HL-60 (cell line): ENCODE measurements at regions not wholly inside any gene's neighbourhood (a gene's known extent, or its start where the extent isn't known, plus 50 kb on each side); places are given as distances from the start of the nearest gene placed in this dataset.

Experiments used
- DNase-seq, 2 experiments: peaks; one replicate each; pipeline ENCODE4 v3.0.0-alpha.2; 2010 to 2020; ENCODE audit warnings: low read depth in 1 of 2, low spot score in 1 of 2
- H3K27ac ChIP-seq: fragments of 250-450 bp; sonication (Bioruptor Pico); replicated peaks from 2 replicates; pipeline ENCODE4 v1.5.1; 2020; ENCODE audit warnings: mild to moderate bottlenecking, moderate library complexity
- H3K27me3 ChIP-seq: fragments of 250-450 bp; sonication (Bioruptor Pico); 2 replicates; pipeline ENCODE4 v1.5.1; 2021; ENCODE audit warnings: mild to moderate bottlenecking, moderate library complexity; ENCODE audit not compliant: insufficient read depth, poor library complexity, severe bottlenecking
- H3K4me3 ChIP-seq: replicated peaks from 2 replicates; pipeline ENCODE4 v1.5.1; 2011; ENCODE audit warnings: mild to moderate bottlenecking, control low read depth, low read length; ENCODE audit not compliant: insufficient read depth
- CTCF ChIP-seq: IDR thresholded peaks from one replicate; pipeline ENCODE4 v1.5.1; 2011; ENCODE audit warnings: low read length, control low read depth, inconsistent platforms; ENCODE audit not compliant: insufficient read depth
- GABPA ChIP-seq: IDR thresholded peaks from 2 replicates; pipeline ENCODE4 v1.6.1; 2012; ENCODE audit warnings: low read depth
- POLR2AphosphoS5 ChIP-seq: IDR thresholded peaks from 2 replicates; pipeline ENCODE4 v1.6.1; 2012; ENCODE audit warnings: low read depth
- REST ChIP-seq: IDR thresholded peaks from 2 replicates; pipeline ENCODE4 v1.6.1; 2012; ENCODE audit warnings: low read depth; ENCODE audit not compliant: insufficient replicate concordance
- SPI1 ChIP-seq: IDR thresholded peaks from 2 replicates; pipeline ENCODE4 v1.6.1; 2012; ENCODE audit warnings: low read depth, mild to moderate bottlenecking, borderline replicate concordance

- H3K27ac ChIP-seq: no peak overlapping the region
- no peak for DNase-seq
- peaks cover 3% of the 10 kb centered on the region for H3K27me3 ChIP-seq
Observed at GRCh38 chr2:20539133-20539719, 92.4 kb downstream of the RHOB start.

GRCh38 chr2:20539776-20540586 is 93.1 kb downstream of the RHOB start:
- TF ChIP-seq REST (no peak), SPI1 (no peak), CTCF (no peak), POLR2AphosphoS5 (no peak), GABPA (no peak)
- peaks cover 3% of the 10 kb centered on the region for H3K27me3 ChIP-seq
- no peak overlapping the region for H3K4me3 ChIP-seq
- H3K27ac ChIP-seq: no peak overlapping the region
- DNase-seq: no peak

More at GRCh38 chr2:20539133-20539719, 92.4 kb downstream of the RHOB start:
- TF ChIP-seq REST (no peak), POLR2AphosphoS5 (no peak), CTCF (no peak), SPI1 (no peak), GABPA (no peak)
- no peak overlapping the region for H3K4me3 ChIP-seq

GRCh38 chr2:20540587-20541293 is 93.9 kb downstream of the RHOB start:
- H3K4me3 ChIP-seq: no peak overlapping the region
- TF ChIP-seq REST: no peak
- no peak for TF ChIP-seq SPI1
- TF ChIP-seq GABPA: no peak
- no peak for TF ChIP-seq POLR2AphosphoS5
- no peak for TF ChIP-seq CTCF
- no peak overlapping the region for H3K27ac ChIP-seq
- peaks cover 3% of the 10 kb centered on the region for H3K27me3 ChIP-seq
- no peak for DNase-seq
